B cell (primary cell): ENCODE measurements at regions not wholly inside any gene's neighbourhood (a gene's known extent, or its start where the extent isn't known, plus 50 kb on each side); places are given as distances from the start of the nearest gene placed in this dataset.

ENCODE experiments used
- ATAC-seq: fragments of 200-7000 bp; cut with Tn5 transposase; one replicate; pipeline ENCODE4 v1.10.0; 2021; ENCODE audit warnings: low read depth, mild to moderate bottlenecking, moderate number of reproducible peaks, moderate library complexity
- CTCF ChIA-PET: fragments of 350-600 bp; sonication (Branson Sonifier 250); formaldehyde crosslinking; loops from one replicate; lab custom pipeline; 2021; ENCODE audit warnings: antibody characterized with exemption, inconsistent platforms; lab: Charles Lee
- POLR2A ChIA-PET: fragments of 350-600 bp; sonication (Branson Sonifier 250); formaldehyde crosslinking; loops from one replicate; lab custom pipeline; 2021; ENCODE audit warnings: antibody characterized with exemption; lab: Charles Lee
- DNase-seq: peaks from one replicate; pipeline ENCODE4 v3.0.0; 2013
- H2AFZ ChIP-seq: 2 replicates; pipeline ENCODE4 v1.6.1; 2012; ENCODE audit warnings: mild to moderate bottlenecking, low read depth, low read length; ENCODE audit not compliant: insufficient read depth, poor library complexity, severe bottlenecking
- H3K27ac ChIP-seq, 2 donors: 1 replicate in 1 of 2; 2 replicates in 1 of 2; pipeline ENCODE4 v1.5.1; 2012 to 2013; ENCODE audit warnings: low read length in 2 of 2, mild to moderate bottlenecking in 2 of 2, moderate library complexity in 1 of 2
- H3K27me3 ChIP-seq, 4 experiments: fragments of 200-600 bp in 1 of 4; sonication (generic) in 1 of 4; replicated peaks in 1 of 4; 1 replicate in 2 of 4; 2 replicates in 2 of 4; pipeline versions ENCODE4 v1.6.1 to v1.7.0; 2013 to 2016; ENCODE audit warnings: low read length in 3 of 4, mild to moderate bottlenecking in 2 of 4, mixed read lengths in 1 of 4, moderate library complexity in 1 of 4; ENCODE audit not compliant: insufficient read depth in 4 of 4, control insufficient read depth in 3 of 4; ENCODE audit errors: control extremely low read depth in 1 of 4
- H3K36me3 ChIP-seq, 2 experiments: replicated peaks in 1 of 2; 1 replicate in 1 of 2; 2 replicates in 1 of 2; pipeline versions ENCODE4 v1.6.1 to v1.7.1; 2013; ENCODE audit warnings: low read length in 1 of 2; ENCODE audit not compliant: insufficient read depth in 2 of 2, control insufficient read depth in 1 of 2; ENCODE audit errors: control extremely low read depth in 1 of 2, extremely low read depth in 1 of 2
- H3K4me1 ChIP-seq, 2 donors: fragments of 200-600 bp in 1 of 2; sonication (generic) in 1 of 2; 1 replicate in 1 of 2; 2 replicates in 1 of 2; pipeline versions ENCODE4 v1.5.1 to v1.6.1; 2013 to 2017; ENCODE audit warnings: low read length in 2 of 2; ENCODE audit not compliant: control insufficient read depth in 2 of 2, insufficient read depth in 2 of 2
- H3K4me2 ChIP-seq: replicated peaks from 2 replicates; pipeline ENCODE3; 2012; ENCODE audit warnings: mild to moderate bottlenecking, low read depth, low read length; ENCODE audit not compliant: poor library complexity, severe bottlenecking
- H3K4me3 ChIP-seq, 5 experiments: fragments of 200-600 bp in 1 of 5; sonication (generic) in 1 of 5; 1 replicate in 3 of 5; 2 replicates in 2 of 5; pipeline versions ENCODE4 v1.5.1 to v1.7.0; 2011 to 2016; ENCODE audit warnings: low read length in 4 of 5, mild to moderate bottlenecking in 4 of 5, low read depth in 2 of 5, control low read depth in 1 of 5, moderate library complexity in 1 of 5; ENCODE audit not compliant: insufficient read depth in 1 of 5; ENCODE audit errors: control extremely low read depth in 1 of 5, extremely low read depth in 1 of 5
- H3K79me2 ChIP-seq: fragments of 200-600 bp; sonication (generic); one replicate; pipeline ENCODE4 v1.6.0; 2016; ENCODE audit warnings: low read length; ENCODE audit not compliant: control insufficient read depth, insufficient read depth
- H3K9ac ChIP-seq: fragments of 200-600 bp; sonication (generic); 2 replicates; pipeline ENCODE4 v1.6.1; 2017; ENCODE audit warnings: mild to moderate bottlenecking, low read length, moderate library complexity
- H3K9me3 ChIP-seq, 3 donors: one replicate each; pipeline versions ENCODE4 v1.6.1 to v1.7.1; 2013; ENCODE audit warnings: low read length in 2 of 3; ENCODE audit not compliant: control insufficient read depth in 2 of 3, insufficient read depth in 1 of 3; ENCODE audit errors: control extremely low read depth in 1 of 3
- H4K20me1 ChIP-seq: 2 replicates; pipeline ENCODE4 v1.6.0; 2012; ENCODE audit warnings: mild to moderate bottlenecking, low read length; ENCODE audit not compliant: insufficient read depth, control insufficient read depth, poor library complexity, severe bottlenecking
- H3K27ac Mint-ChIP-seq: one replicate; pipeline ENCODE4 v1.8.0; 2021; ENCODE audit warnings: mixed read lengths
- H3K27me3 Mint-ChIP-seq: one replicate; pipeline ENCODE4 v1.8.0; 2021; ENCODE audit warnings: mixed read lengths
- H3K4me1 Mint-ChIP-seq: one replicate; pipeline ENCODE4 v1.8.0; 2021; ENCODE audit warnings: mixed read lengths
- H3K4me3 Mint-ChIP-seq: one replicate; pipeline ENCODE4 v1.8.0; 2021; ENCODE audit warnings: mixed read lengths
- H3K9me3 Mint-ChIP-seq: one replicate; pipeline ENCODE4 v1.8.0; 2022; ENCODE audit warnings: mixed read lengths; ENCODE audit not compliant: insufficient read depth
- EZH2 ChIP-seq: IDR thresholded peaks from 2 replicates; pipeline ENCODE4 v1.6.1; 2012; ENCODE audit warnings: borderline replicate concordance, low read depth, mild to moderate bottlenecking, moderate library complexity, low read length; ENCODE audit not compliant: insufficient read depth, poor library complexity, severe bottlenecking
- WGBS: methylation state at CpG from one replicate; pipeline ENCODE4 v1.1.5; 2013; ENCODE audit warnings: missing lambda C conversion rate; ENCODE audit not compliant: insufficient coverage; 5-methylcytosine and 5-hydroxymethylcytosine counted together
- intact Hi-C: fragments of 100-400 bp; cut with micrococcal nuclease; formaldehyde crosslinking; loops from one replicate; pipeline ENCODE4 v1.10.0; 2022
- TF ChIP-seq, protein P1 (sequence below): fragments of 200-600 bp; IDR thresholded peaks from one replicate; pipeline ENCODE4 v1.8.0; 2022; ENCODE audit warnings: antibody characterized with exemption, mild to moderate bottlenecking

DNA sequence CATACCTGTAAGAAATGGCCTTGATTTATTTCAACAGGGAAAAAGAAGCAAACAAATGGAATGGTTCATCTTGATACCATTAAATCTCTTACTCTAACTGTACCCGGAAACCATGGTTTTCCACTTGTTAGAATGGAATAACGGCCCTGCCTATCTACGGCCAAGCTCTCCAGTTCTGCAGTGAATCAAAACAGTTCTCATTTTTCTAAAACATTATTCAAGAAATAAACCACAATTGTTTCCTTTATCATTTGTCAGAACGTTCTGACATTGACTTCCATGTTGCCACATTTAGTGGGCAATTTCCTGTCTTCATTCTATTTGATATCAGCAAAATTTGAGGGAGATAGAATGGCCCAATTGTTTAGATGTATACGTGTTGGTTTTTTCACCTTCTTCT, 118.8 kb upstream of the CDH19 start:
- no peak overlapping the region for H3K4me3 ChIP-seq
- Mint-ChIP-seq H3K27me3 (no peaks in the 10 kb centered on the region), H3K4me3 (no peak overlapping the region), H3K9me3 (peaks cover 1% of the 10 kb centered on the region), H3K27ac (no peak overlapping the region), H3K4me1 (no peaks in the 10 kb centered on the region)
- no peaks in the 10 kb centered on the region for H3K4me1 ChIP-seq
- 28% methylated on average over 3 of the region's 5 CpGs for WGBS
- H2AFZ ChIP-seq = no peak overlapping the region
- H3K27ac ChIP-seq = no peak overlapping the region
- intact Hi-C loops = no loop called here
- no peaks in the 10 kb centered on the region for H3K36me3 ChIP-seq
- TF ChIP-seq, protein P1, sequence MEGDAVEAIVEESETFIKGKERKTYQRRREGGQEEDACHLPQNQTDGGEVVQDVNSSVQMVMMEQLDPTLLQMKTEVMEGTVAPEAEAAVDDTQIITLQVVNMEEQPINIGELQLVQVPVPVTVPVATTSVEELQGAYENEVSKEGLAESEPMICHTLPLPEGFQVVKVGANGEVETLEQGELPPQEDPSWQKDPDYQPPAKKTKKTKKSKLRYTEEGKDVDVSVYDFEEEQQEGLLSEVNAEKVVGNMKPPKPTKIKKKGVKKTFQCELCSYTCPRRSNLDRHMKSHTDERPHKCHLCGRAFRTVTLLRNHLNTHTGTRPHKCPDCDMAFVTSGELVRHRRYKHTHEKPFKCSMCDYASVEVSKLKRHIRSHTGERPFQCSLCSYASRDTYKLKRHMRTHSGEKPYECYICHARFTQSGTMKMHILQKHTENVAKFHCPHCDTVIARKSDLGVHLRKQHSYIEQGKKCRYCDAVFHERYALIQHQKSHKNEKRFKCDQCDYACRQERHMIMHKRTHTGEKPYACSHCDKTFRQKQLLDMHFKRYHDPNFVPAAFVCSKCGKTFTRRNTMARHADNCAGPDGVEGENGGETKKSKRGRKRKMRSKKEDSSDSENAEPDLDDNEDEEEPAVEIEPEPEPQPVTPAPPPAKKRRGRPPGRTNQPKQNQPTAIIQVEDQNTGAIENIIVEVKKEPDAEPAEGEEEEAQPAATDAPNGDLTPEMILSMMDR = no peak
- TF ChIP-seq EZH2 = no peak
- H3K27me3 ChIP-seq = no peaks in the 10 kb centered on the region
- H3K79me2 ChIP-seq = no peaks in the 10 kb centered on the region
- ATAC-seq (no peak), DNase-seq (no peak)
- H3K9me3 ChIP-seq = no peaks in the 10 kb centered on the region
- ChIA-PET CTCF (no interaction called here), POLR2A (no interaction called here)
- H3K4me2 ChIP-seq = no peak overlapping the region
- H3K9ac ChIP-seq = no peak overlapping the region
- H4K20me1 ChIP-seq = no peaks in the 10 kb centered on the region

DNA sequence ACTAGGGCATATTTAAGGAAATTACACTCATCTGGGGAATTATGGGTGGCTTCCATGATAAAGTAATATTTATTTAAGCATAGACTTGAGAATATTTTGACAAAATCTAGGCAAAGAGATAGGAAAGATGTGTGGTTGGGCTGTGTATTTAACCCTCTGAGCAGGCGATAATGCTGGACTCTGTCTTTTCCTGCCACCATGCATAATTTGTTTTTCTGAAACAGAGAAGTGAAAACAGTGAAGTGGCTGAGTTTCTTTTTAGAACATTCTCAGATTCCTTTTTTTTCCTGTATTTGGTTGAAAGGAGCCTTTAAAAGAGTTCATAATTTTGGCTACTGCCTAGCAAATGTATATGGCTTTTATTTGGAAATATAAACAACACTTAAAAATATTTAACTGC, 104.8 kb upstream of the CDH19 start:
- H3K4me3 Mint-ChIP-seq = no peak overlapping the region
- H3K27me3 Mint-ChIP-seq = no peaks in the 10 kb centered on the region
- CTCF ChIA-PET = no interaction called here
- Histone ChIP-seq H3K9me3 (peaks cover 0 to 3% (median 0%) of the 10 kb centered on the region in 3 donors), H3K36me3 (no peaks in the 10 kb centered on the region), H3K4me2 (no peak overlapping the region), H3K9ac (no peak overlapping the region), H3K4me3 (no peak overlapping the region), H3K4me1 (no peaks in the 10 kb centered on the region), H3K79me2 (no peaks in the 10 kb centered on the region), H2AFZ (no peak overlapping the region), H3K27ac (no peak overlapping the region), H4K20me1 (no peaks in the 10 kb centered on the region), H3K27me3 (no peaks in the 10 kb centered on the region)
- TF ChIP-seq, protein P1 = no peak
- no peak for TF ChIP-seq EZH2
- no peak overlapping the region for H3K27ac Mint-ChIP-seq
- H3K9me3 Mint-ChIP-seq = peaks cover 2% of the 10 kb centered on the region
- no CpG with 5 or more reads among the region's 1 CpG for WGBS
- H3K4me1 Mint-ChIP-seq = no peaks in the 10 kb centered on the region
- DNase-seq (no peak), ATAC-seq (no peak)
- POLR2A ChIA-PET = no interaction called here
- intact Hi-C loops = no loop called here
